ENCODE measurements at regions not wholly inside any gene's neighbourhood (a gene's known extent, or its start where the extent isn't known, plus 50 kb on each side); places are given as distances from the start of the nearest gene placed in this dataset.

- peaks cover 2% of the 10 kb centered on the region for H3K27me3 Mint-ChIP-seq (ENCODE audit: insufficient read depth)
- intact Hi-C loops (cut with micrococcal nuclease) = no loop called here
- H3K27ac Mint-ChIP-seq = no peak overlapping the region
- no peaks in the 10 kb centered on the region for H3K36me3 Mint-ChIP-seq (ENCODE audit: low read depth)
- no peak for DNase-seq (ENCODE audit: low spot score)
- no peaks in the 10 kb centered on the region for H3K9me3 Mint-ChIP-seq
- H3K4me3 Mint-ChIP-seq = no peak overlapping the region
- H3K4me1 Mint-ChIP-seq (ENCODE audit: low read depth) = no peaks in the 10 kb centered on the region
Measured at GRCh38 chr6:139853302-139853992, 479.0 kb upstream of the CITED2 start.

- Mint-ChIP-seq H3K4me3 (no peak overlapping the region), H3K4me1 (ENCODE audit: low read depth) (no peaks in the 10 kb centered on the region), H3K9me3 (no peaks in the 10 kb centered on the region), H3K36me3 (ENCODE audit: low read depth) (no peaks in the 10 kb centered on the region), H3K27me3 (ENCODE audit: insufficient read depth) (peaks cover 5% of the 10 kb centered on the region), H3K27ac (no peak overlapping the region)
- intact Hi-C loops (cut with micrococcal nuclease) = no loop called here
- no peak for DNase-seq (ENCODE audit: low spot score)
Measured at GRCh38 chr6:139852488-139853140, 478.2 kb upstream of the CITED2 start.

DNA sequence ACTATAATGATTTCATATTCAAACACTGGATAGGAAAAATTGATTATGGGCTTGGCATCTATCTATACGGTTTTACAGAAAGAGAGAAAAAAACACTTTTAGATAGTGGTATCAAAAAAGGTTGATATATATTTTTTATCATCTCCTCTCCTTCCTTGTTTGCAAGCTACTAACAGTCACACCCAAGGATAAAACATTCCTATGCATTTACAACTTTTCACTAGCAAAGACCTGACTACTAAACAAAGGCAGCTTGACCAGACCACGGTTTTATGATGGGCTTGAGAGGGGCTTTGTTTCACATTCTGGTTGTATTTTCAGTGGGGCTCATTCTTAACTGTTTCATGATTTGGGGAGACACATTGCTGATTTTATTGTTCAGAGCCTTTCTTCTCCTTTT, 477.6 kb upstream of the CITED2 start:
- Mint-ChIP-seq H3K9me3 (no peaks in the 10 kb centered on the region), H3K4me3 (no peak overlapping the region), H3K4me1 (ENCODE audit: low read depth) (no peaks in the 10 kb centered on the region), H3K27ac (no peak overlapping the region), H3K27me3 (ENCODE audit: insufficient read depth) (peaks cover 5% of the 10 kb centered on the region), H3K36me3 (ENCODE audit: low read depth) (no peaks in the 10 kb centered on the region)
- intact Hi-C loops (cut with micrococcal nuclease) = no loop called here
- no peak for DNase-seq (ENCODE audit: low spot score)

GRCh38 chr6:139851206-139851605, 476.8 kb upstream of the CITED2 start:
- Mint-ChIP-seq H3K27me3 (ENCODE audit: insufficient read depth) (peaks cover 5% of the 10 kb centered on the region), H3K27ac (no peak overlapping the region), H3K36me3 (ENCODE audit: low read depth) (no peaks in the 10 kb centered on the region), H3K4me1 (ENCODE audit: low read depth) (no peaks in the 10 kb centered on the region), H3K4me3 (no peak overlapping the region), H3K9me3 (no peaks in the 10 kb centered on the region)
- no peak for DNase-seq (ENCODE audit: low spot score)
- intact Hi-C loops (cut with micrococcal nuclease) = no loop called here

DNA sequence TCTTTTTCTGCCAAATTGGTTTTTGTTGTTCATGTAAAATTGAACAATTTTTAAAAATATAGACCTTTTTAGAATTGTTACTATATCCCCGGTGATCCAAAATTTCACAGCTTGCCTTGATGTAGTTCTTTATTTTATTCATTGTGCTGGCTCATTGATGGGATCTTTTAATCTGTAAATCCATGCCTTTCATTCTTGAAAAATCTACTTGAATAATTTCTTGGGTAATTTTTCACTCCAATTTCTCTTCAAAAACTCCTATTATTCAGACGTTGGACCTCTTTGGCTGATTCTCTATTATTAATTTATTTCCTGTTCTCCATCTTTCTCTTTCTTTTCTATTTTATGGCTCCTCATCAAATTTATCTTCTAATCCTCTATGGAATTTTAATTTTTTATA, 476.1 kb upstream of the CITED2 start:
- Mint-ChIP-seq H3K27me3 (ENCODE audit: insufficient read depth) (peaks cover 5% of the 10 kb centered on the region), H3K9me3 (no peaks in the 10 kb centered on the region), H3K4me1 (ENCODE audit: low read depth) (no peaks in the 10 kb centered on the region), H3K27ac (no peak overlapping the region), H3K36me3 (ENCODE audit: low read depth) (no peaks in the 10 kb centered on the region), H3K4me3 (no peak overlapping the region)
- DNase-seq (ENCODE audit: low spot score) = no peak
- intact Hi-C loops (cut with micrococcal nuclease) = no loop called here

GRCh38 chr6:139847457-139847813, 473.0 kb upstream of the CITED2 start:
- H3K36me3 Mint-ChIP-seq (ENCODE audit: low read depth) = no peaks in the 10 kb centered on the region
- intact Hi-C loops (cut with micrococcal nuclease) = no loop called here
- peaks cover 5% of the 10 kb centered on the region for H3K27me3 Mint-ChIP-seq (ENCODE audit: insufficient read depth)
- no peaks in the 10 kb centered on the region for H3K9me3 Mint-ChIP-seq
- no peak overlapping the region for H3K4me3 Mint-ChIP-seq
- no peak for DNase-seq (ENCODE audit: low spot score)
- H3K27ac Mint-ChIP-seq = no peak overlapping the region
- H3K4me1 Mint-ChIP-seq (ENCODE audit: low read depth) = no peaks in the 10 kb centered on the region

GRCh38 chr6:139846538-139847456, 472.3 kb upstream of the CITED2 start:
- DNase-seq (ENCODE audit: low spot score) = no peak
- Mint-ChIP-seq H3K27ac (no peak overlapping the region), H3K4me1 (ENCODE audit: low read depth) (no peaks in the 10 kb centered on the region), H3K9me3 (no peaks in the 10 kb centered on the region), H3K27me3 (ENCODE audit: insufficient read depth) (peaks cover 7% of the 10 kb centered on the region), H3K4me3 (no peak overlapping the region), H3K36me3 (ENCODE audit: low read depth) (no peaks in the 10 kb centered on the region)
- intact Hi-C loops (cut with micrococcal nuclease) = no loop called here

DNA sequence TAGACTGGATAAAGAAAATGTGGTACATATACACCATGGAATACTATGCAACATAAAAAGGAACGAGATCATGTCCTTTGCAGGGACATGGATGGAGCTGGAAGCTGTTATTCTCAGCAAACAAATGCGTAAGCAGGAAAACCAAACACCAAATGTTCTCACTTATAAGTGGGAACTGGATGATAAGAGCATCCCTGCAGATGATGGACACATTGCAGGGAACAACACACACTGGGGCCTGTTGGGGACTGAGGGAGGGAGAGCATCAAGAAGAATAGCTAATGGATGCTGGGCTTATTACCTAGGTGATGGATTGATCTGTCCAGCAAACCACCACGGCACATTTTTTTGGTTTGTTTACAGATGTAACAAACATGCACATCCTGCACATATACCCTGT, 470.5 kb upstream of the CITED2 start:
- Mint-ChIP-seq H3K27ac (no peak overlapping the region), H3K9me3 (no peaks in the 10 kb centered on the region), H3K4me3 (no peak overlapping the region), H3K4me1 (ENCODE audit: low read depth) (no peaks in the 10 kb centered on the region), H3K36me3 (ENCODE audit: low read depth) (no peaks in the 10 kb centered on the region), H3K27me3 (ENCODE audit: insufficient read depth) (peaks cover 8% of the 10 kb centered on the region)
- DNase-seq (ENCODE audit: low spot score) = no peak
- intact Hi-C loops (cut with micrococcal nuclease) = no loop called here

DNA sequence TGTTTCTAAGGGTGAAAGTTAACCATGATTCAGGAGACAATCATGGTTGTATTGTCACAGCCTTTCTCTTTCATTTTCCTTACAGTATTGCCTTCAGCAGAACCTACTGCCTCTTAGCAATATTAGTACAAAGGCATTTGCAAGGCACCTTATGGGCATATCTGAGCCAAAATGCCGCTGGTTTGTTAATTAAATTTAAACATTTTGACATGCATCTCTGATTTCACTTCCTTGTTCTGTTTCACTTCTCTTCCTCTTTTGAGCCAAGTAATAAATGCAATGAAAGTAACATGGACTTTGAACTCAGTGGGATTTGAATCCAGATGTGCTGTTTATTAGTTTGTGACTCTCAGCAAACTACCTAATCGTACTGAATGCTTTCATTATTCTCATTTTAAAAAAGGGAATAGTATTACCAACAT, 467.4 kb upstream of the CITED2 start:
- intact Hi-C loops (cut with micrococcal nuclease) = no loop called here
- no peak overlapping the region for H3K27ac Mint-ChIP-seq
- H3K4me3 Mint-ChIP-seq = no peak overlapping the region
- H3K9me3 Mint-ChIP-seq = no peaks in the 10 kb centered on the region
- no peaks in the 10 kb centered on the region for H3K4me1 Mint-ChIP-seq (ENCODE audit: low read depth)
- peaks cover 2% of the 10 kb centered on the region for H3K27me3 Mint-ChIP-seq (ENCODE audit: insufficient read depth)
- H3K36me3 Mint-ChIP-seq (ENCODE audit: low read depth) = no peaks in the 10 kb centered on the region
- no peak for DNase-seq (ENCODE audit: low spot score)

DNA sequence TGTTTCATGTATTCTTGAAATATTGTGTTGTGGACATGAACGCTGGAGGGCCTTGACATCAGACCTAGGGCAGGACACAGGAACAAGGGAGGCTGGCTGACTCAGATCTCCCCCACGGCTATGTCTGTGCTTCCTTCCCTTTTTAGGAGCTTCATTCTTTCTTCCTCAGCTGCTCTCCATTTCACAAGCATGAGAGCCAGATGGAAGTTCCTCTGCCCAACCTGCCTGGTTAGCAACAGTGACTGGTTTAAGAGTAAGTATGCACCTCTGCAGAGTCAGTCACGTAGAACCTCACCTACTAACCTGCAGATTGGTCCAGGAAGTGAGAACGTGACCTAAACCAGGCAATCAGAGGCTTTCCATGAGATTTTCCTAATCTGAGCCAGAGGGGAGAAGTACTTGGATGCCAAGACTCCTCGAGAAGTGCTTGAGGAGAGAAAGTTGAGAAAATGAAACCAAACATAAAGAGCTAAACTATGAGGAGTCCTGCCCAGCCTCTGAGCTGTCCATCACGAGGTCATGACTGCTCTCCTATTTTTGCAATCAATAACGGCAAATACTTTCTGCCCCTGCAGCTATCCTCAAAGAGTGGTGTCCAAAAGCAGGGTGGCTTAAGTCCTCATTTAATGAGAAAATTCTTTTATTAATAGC, 465.2 kb upstream of the CITED2 start:
- DNase-seq (ENCODE audit: low spot score) = no peak
- no peaks in the 10 kb centered on the region for H3K9me3 Mint-ChIP-seq
- H3K36me3 Mint-ChIP-seq (ENCODE audit: low read depth) = no peaks in the 10 kb centered on the region
- intact Hi-C loops (cut with micrococcal nuclease) = no loop called here
- no peaks in the 10 kb centered on the region for H3K4me1 Mint-ChIP-seq (ENCODE audit: low read depth)
- H3K4me3 Mint-ChIP-seq = no peak overlapping the region
- H3K27ac Mint-ChIP-seq = no peak overlapping the region
- peaks cover 2% of the 10 kb centered on the region for H3K27me3 Mint-ChIP-seq (ENCODE audit: insufficient read depth)

DNA sequence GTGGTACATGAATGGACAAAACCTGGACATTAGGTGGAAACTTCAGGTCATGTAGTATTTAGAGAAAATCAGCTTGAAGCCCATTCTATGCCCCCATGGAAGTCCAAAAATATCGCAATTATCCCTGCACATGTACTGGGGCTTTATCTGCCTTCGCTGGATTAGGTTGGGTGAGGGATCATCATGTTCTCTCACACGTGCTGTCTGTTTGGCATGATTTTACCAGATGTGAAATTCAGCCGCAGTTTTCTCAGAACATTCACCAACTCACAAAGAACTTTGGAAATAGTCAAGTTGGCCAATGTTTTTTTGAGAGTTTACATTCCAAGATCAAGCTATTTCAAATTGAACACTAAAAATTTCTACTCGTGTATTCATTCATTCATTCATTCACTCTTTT, 459.8 kb upstream of the CITED2 start:
- intact Hi-C loops (cut with micrococcal nuclease) = no loop called here
- Mint-ChIP-seq H3K4me1 (ENCODE audit: low read depth) (no peaks in the 10 kb centered on the region), H3K27me3 (ENCODE audit: insufficient read depth) (peaks cover 3% of the 10 kb centered on the region), H3K4me3 (no peak overlapping the region), H3K9me3 (no peaks in the 10 kb centered on the region), H3K36me3 (ENCODE audit: low read depth) (no peaks in the 10 kb centered on the region), H3K27ac (no peak overlapping the region)
- no peak for DNase-seq (ENCODE audit: low spot score)

GRCh38 chr6:139833592-139833991, 459.1 kb upstream of the CITED2 start:
- DNase-seq (ENCODE audit: low spot score) = no peak
- Mint-ChIP-seq H3K36me3 (ENCODE audit: low read depth) (no peaks in the 10 kb centered on the region), H3K9me3 (no peaks in the 10 kb centered on the region), H3K4me3 (no peak overlapping the region), H3K27ac (no peak overlapping the region), H3K27me3 (ENCODE audit: insufficient read depth) (peaks cover 3% of the 10 kb centered on the region), H3K4me1 (ENCODE audit: low read depth) (no peaks in the 10 kb centered on the region)
- intact Hi-C loops (cut with micrococcal nuclease) = no loop called here

Measured in activated T-helper 1 cell treated with anti-CD3 and anti-CD28 coated beads, Interleukin-12 subunit alpha, Interleukin-12 subunit beta, Interleukin-2, Interleukin-4 antibody, amounts not matched to agents 30 ng/mL and 10 ng/mL and 1 ng/mL, durations not matched to agents 14 hours and 24 hours and 36 hours (primary cell).